Omental fat pad (tissue), 3 donors: ENCODE measurements at regions not wholly inside any gene's neighbourhood (a gene's known extent, or its start where the extent isn't known, plus 50 kb on each side); places are given as distances from the start of the nearest gene placed in this dataset.

ENCODE experiments used
- ATAC-seq: fragments of 150-250 bp; one replicate; pipeline ENCODE4 v1.9.1; 2016; ENCODE audit warnings: mild to moderate bottlenecking, moderate library complexity; ENCODE audit not compliant: low FRiP score
- DNase-seq: peaks from one replicate; pipeline ENCODE4 v3.0.0-alpha.2; 2019; ENCODE audit warnings: low spot score
- CTCF ChIP-seq, 3 donors: fragments of 450-650 bp; IDR thresholded peaks; one replicate each; pipeline ENCODE4 v1.5.1; 2016 to 2017; ENCODE audit warnings: antibody characterized with exemption in 3 of 3, mild to moderate bottlenecking in 3 of 3, moderate library complexity in 2 of 3

DNA sequence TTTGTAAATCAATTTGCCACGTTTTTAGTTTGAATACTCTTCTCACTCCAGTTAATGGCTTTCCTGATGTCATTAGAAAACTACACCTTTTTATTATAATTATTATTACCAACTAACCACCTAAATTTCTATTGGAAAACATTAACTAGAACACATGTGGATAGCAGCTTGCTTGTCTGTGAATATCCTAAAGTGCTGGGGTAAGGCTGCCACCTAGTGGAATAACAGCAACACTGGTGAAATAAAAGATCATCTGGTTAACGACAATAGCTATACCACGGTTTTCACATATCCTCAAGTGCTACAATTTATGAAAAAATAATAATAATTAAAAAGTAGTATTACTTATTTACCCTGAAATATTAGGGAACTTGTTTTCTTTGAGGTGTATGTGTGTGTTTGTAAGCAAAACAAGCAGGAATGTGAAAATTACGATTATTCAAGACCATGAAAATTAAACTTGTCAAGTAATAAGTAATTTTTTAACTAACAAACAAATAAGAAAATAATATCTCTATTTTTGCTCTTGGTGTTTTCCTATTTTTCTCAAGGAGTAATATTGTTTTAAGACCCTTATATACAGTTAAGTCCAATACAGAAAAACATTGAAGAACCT, 130.1 kb upstream of the TECRL start:
- DNase-seq (no peak), ATAC-seq (peak; percentile 59)
- peak in 1 of 3 donors; percentile 47 for TF ChIP-seq CTCF (IDR thresholded peaks at IDR 0.05)

- ATAC-seq (no peak), DNase-seq (no peak)
- no peak for TF ChIP-seq CTCF (IDR thresholded peaks at IDR 0.05)
These were observed 129.0 kb upstream of the TECRL start for GRCh38 chr4:64538219-64538618.

DNA sequence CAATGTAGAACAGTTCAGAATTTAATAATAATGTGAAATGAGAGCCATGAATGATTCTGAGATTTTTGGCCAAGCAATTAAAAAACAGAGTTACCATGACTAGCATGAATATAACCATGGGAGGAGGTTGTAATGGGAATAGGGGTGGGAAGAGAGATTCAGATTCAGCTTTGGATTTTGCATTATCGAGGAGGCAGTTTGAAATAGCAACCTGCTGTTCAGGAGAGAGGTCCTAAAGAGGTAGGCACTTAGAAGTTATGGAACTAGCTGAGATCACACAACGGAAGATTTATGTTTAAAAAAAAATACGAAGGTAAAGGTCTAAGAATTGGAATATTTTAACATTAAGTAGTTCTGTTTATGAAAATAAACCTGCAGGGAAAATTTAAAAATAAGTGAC, 124.4 kb upstream of the TECRL start:
- DNase-seq: no peak
- ATAC-seq: no peak
- TF ChIP-seq CTCF (IDR thresholded peaks at IDR 0.05): no peak

GRCh38 chr4:64533159-64533558, 123.9 kb upstream of the TECRL start:
- DNase-seq: no peak
- no peak for TF ChIP-seq CTCF (IDR thresholded peaks at IDR 0.05)

GRCh38 chr4:64520421-64520820, 111.2 kb upstream of the TECRL start:
- DNase-seq (no peak), ATAC-seq (no peak)
- no peak for TF ChIP-seq CTCF (IDR thresholded peaks at IDR 0.05)

More at GRCh38 chr4:64533159-64533558, 123.9 kb upstream of the TECRL start:
- ATAC-seq: no peak

DNA sequence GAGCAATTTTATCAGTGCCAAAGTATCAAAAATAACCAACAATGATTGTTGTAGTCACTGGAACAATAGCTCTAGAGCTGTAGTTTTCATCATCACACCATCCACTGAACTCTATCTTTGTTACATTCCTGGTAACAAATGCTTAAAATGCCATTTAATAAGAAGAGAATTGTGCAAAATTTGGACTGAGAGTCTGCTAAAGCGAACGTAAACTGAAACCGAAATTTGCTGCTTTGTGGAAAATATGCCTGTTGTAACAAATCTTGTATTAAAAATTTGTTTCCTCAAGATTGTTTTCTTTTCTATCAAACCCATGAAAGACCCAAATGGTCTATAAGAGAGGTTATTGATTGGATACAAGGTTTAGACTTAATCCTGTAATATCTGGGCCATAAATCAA, 109.3 kb upstream of the TECRL start:
- ATAC-seq: no peak
- DNase-seq: no peak
- TF ChIP-seq CTCF (IDR thresholded peaks at IDR 0.05): no peak

GRCh38 chr4:64516176-64516575, 106.9 kb upstream of the TECRL start:
- no peak for TF ChIP-seq CTCF (IDR thresholded peaks at IDR 0.05)
- DNase-seq (no peak), ATAC-seq (no peak)
